H9 (cell line): ENCODE measurements at regions not wholly inside any gene's neighbourhood (a gene's known extent, or its start where the extent isn't known, plus 50 kb on each side); places are given as distances from the start of the nearest gene placed in this dataset.
"Not testable (repeated sequence)": the region's sequence is repeated elsewhere in the genome, so short reads cannot be mapped to it uniquely, and the experiment has no call there.

ENCODE experiments used
- DNase-seq: peaks from one replicate; pipeline ENCODE4 v3.0.0-alpha.2; 2017
- H2AFZ ChIP-seq: one replicate; pipeline ENCODE4 v1.6.1; 2013; ENCODE audit warnings: mild to moderate bottlenecking, low read length, control low read depth, moderate library complexity
- H2AK5ac ChIP-seq: 2 replicates; pipeline ENCODE4 v1.6.1; 2013; ENCODE audit warnings: low read length, control low read depth, mixed read lengths; ENCODE audit not compliant: insufficient read length
- H2BK120ac ChIP-seq: one replicate; pipeline ENCODE4 v1.6.1; 2013; ENCODE audit warnings: low read depth, mild to moderate bottlenecking, low read length, control low read depth, inconsistent platforms; ENCODE audit not compliant: poor library complexity, severe bottlenecking
- H2BK12ac ChIP-seq: 2 replicates; pipeline ENCODE4 v1.6.1; 2013; ENCODE audit warnings: low read length, control low read depth, mixed read lengths, low read depth; ENCODE audit not compliant: insufficient read length
- H2BK15ac ChIP-seq: 2 replicates; pipeline ENCODE4 v1.6.1; 2013; ENCODE audit warnings: low read depth, low read length, control low read depth
- H2BK20ac ChIP-seq: one replicate; pipeline ENCODE4 v1.6.1; 2013; ENCODE audit warnings: low read depth, mild to moderate bottlenecking, low read length, control low read depth, inconsistent platforms; ENCODE audit not compliant: poor library complexity, severe bottlenecking
- H2BK5ac ChIP-seq: 2 replicates; pipeline ENCODE4 v1.6.1; 2013; ENCODE audit warnings: low read length, control low read depth, mixed read lengths; ENCODE audit not compliant: insufficient read length
- H3K14ac ChIP-seq: 2 replicates; pipeline ENCODE4 v1.6.1; 2013; ENCODE audit warnings: low read length, control low read depth; ENCODE audit not compliant: insufficient read depth
- H3K18ac ChIP-seq: 2 replicates; pipeline ENCODE4 v1.6.1; 2013; ENCODE audit warnings: low read depth, mild to moderate bottlenecking, mixed read lengths, low read length, control low read depth; ENCODE audit not compliant: insufficient read length
- H3K23ac ChIP-seq: 2 replicates; pipeline ENCODE4 v1.6.1; 2013; ENCODE audit warnings: low read length, control low read depth, mixed read lengths, low read depth; ENCODE audit not compliant: insufficient read length
- H3K23me2 ChIP-seq: 2 replicates; pipeline ENCODE4 v1.6.1; 2013; ENCODE audit warnings: low read depth, mild to moderate bottlenecking, mixed read lengths, low read length, control low read depth; ENCODE audit not compliant: insufficient read length, poor library complexity, severe bottlenecking
- H3K27ac ChIP-seq: 2 replicates; pipeline ENCODE4 v1.5.1; 2013; ENCODE audit warnings: low read length, control low read depth, mixed read lengths, low read depth; ENCODE audit not compliant: insufficient read length
- H3K27me3 ChIP-seq: 2 replicates; pipeline ENCODE4 v1.6.1; 2013; ENCODE audit warnings: low read length, control low read depth, inconsistent platforms; ENCODE audit not compliant: insufficient read depth
- H3K4ac ChIP-seq: 2 replicates; pipeline ENCODE4 v1.6.1; 2013; ENCODE audit warnings: low read depth, mild to moderate bottlenecking, control low read depth, inconsistent platforms, low read length, moderate library complexity
- H3K4me1 ChIP-seq: 2 replicates; pipeline ENCODE4 v1.6.1; 2013; ENCODE audit warnings: low read length, control low read depth, inconsistent platforms; ENCODE audit not compliant: insufficient read depth
- H3K4me2 ChIP-seq: 2 replicates; pipeline ENCODE4 v1.6.1; 2013; ENCODE audit warnings: low read length, control low read depth, mixed read lengths; ENCODE audit not compliant: insufficient read length, insufficient read depth
- H3K56ac ChIP-seq: 2 replicates; pipeline ENCODE4 v1.6.1; 2013; ENCODE audit warnings: low read depth, mild to moderate bottlenecking, mixed read lengths, low read length, control low read depth; ENCODE audit not compliant: insufficient read length
- H3K79me1 ChIP-seq: 2 replicates; pipeline ENCODE4 v1.6.1; 2013; ENCODE audit warnings: low read depth, mild to moderate bottlenecking, moderate library complexity, low read length, control low read depth, inconsistent platforms; ENCODE audit not compliant: insufficient read depth, poor library complexity, severe bottlenecking
- H3K79me2 ChIP-seq: 2 replicates; pipeline ENCODE4 v1.6.1; 2013; ENCODE audit warnings: low read length, control low read depth, inconsistent platforms; ENCODE audit not compliant: insufficient read depth
- H3K9ac ChIP-seq: 2 replicates; pipeline ENCODE4 v1.6.1; 2013; ENCODE audit warnings: low read length, control low read depth, mixed read lengths; ENCODE audit not compliant: insufficient read length; ENCODE audit errors: extremely low read depth
- H3K9me3 ChIP-seq: one replicate; pipeline ENCODE4 v1.6.1; 2013; ENCODE audit warnings: low read depth, low read length, inconsistent platforms; ENCODE audit not compliant: control insufficient read depth
- H3T11ph ChIP-seq: one replicate; pipeline ENCODE4 v1.6.1; 2013; ENCODE audit warnings: mild to moderate bottlenecking, low read length, control low read depth, inconsistent platforms
- H4K20me1 ChIP-seq: one replicate; pipeline ENCODE4 v1.6.1; 2013; ENCODE audit not compliant: control insufficient read depth, insufficient read length, insufficient read depth
- H4K5ac ChIP-seq: 2 replicates; pipeline ENCODE4 v1.6.1; 2013; ENCODE audit warnings: low read depth, mild to moderate bottlenecking, mixed read lengths, low read length, control low read depth; ENCODE audit not compliant: insufficient read length
- H4K8ac ChIP-seq: replicated peaks from 2 replicates; pipeline ENCODE4 v1.6.1; 2013; ENCODE audit warnings: low read length, control low read depth, mixed read lengths, low read depth; ENCODE audit not compliant: insufficient read length
- H4K91ac ChIP-seq: 2 replicates; pipeline ENCODE4 v1.6.1; 2013; ENCODE audit warnings: low read depth, mild to moderate bottlenecking, moderate library complexity, mixed read lengths, low read length, control low read depth; ENCODE audit not compliant: insufficient read length
- H3K27ac Mint-ChIP-seq, 3 experiments: 2 replicates in 2 of 3; 3 replicates in 1 of 3; pipeline ENCODE4 v1.8.0; 2020 to 2021; ENCODE audit warnings: mixed read lengths in 3 of 3, mild to moderate bottlenecking in 1 of 3, moderate library complexity in 1 of 3
- H3K27me3 Mint-ChIP-seq: 2 replicates; pipeline ENCODE4 v1.8.0; 2021; ENCODE audit warnings: low read depth, mild to moderate bottlenecking, moderate library complexity, mixed read lengths
- H3K36me3 Mint-ChIP-seq, 3 experiments: 2 replicates in 2 of 3; 3 replicates in 1 of 3; pipeline ENCODE4 v1.8.0; 2020 to 2021; ENCODE audit warnings: low read depth in 3 of 3, mixed read lengths in 3 of 3; ENCODE audit not compliant: insufficient read depth in 1 of 3
- H3K4me1 Mint-ChIP-seq, 2 experiments: 2 replicates each; pipeline ENCODE4 v1.8.0; 2020; ENCODE audit warnings: mixed read lengths in 2 of 2
- H3K4me3 Mint-ChIP-seq, 2 experiments: 2 replicates in 1 of 2; 3 replicates in 1 of 2; pipeline ENCODE4 v1.8.0; 2020 to 2021; ENCODE audit warnings: mild to moderate bottlenecking in 2 of 2, mixed read lengths in 2 of 2, moderate library complexity in 1 of 2
- H3K9me3 Mint-ChIP-seq, 2 experiments: 2 replicates in 1 of 2; 3 replicates in 1 of 2; pipeline ENCODE4 v1.8.0; 2020; ENCODE audit warnings: mild to moderate bottlenecking in 2 of 2, mixed read lengths in 2 of 2, moderate library complexity in 1 of 2
- CTCF ChIP-seq: fragments of 200-600 bp; sonication (generic); conservative IDR thresholded peaks from 3 replicates; pipeline ENCODE4 v1.8.0; 2021; ENCODE audit warnings: antibody characterized with exemption, mild to moderate bottlenecking
- WGBS: extraction: QIAGEN DNeasy Blood & Tissue Kit; methylation state at CpG from one replicate; pipeline ENCODE4 v1.1.7; 2013; ENCODE audit warnings: missing lambda C conversion rate, low lambda C conversion rate, mixed read lengths; ENCODE audit not compliant: insufficient read length; ENCODE audit errors: extremely low coverage; 5-methylcytosine and 5-hydroxymethylcytosine counted together

GRCh38 chr7:148515728-148516695 is 74.6 kb upstream of the C7orf33 start:
- Histone ChIP-seq H3K79me1 (no peaks in the 10 kb centered on the region), H2BK15ac (no peak overlapping the region), H4K8ac (no peak overlapping the region), H3K4me1 (no peaks in the 10 kb centered on the region; the same call in 1 of the 2 replicates), H3K27ac (no peak overlapping the region), H4K5ac (no peak overlapping the region), H2BK20ac (no peak overlapping the region), H3T11ph (no peak overlapping the region), H3K4ac (no peak overlapping the region), H4K91ac (no peak overlapping the region), H2AK5ac (no peak overlapping the region), H3K27me3 (no peaks in the 10 kb centered on the region), H4K20me1 (no peaks in the 10 kb centered on the region), H3K9ac (no peak overlapping the region), H3K9me3 (no peaks in the 10 kb centered on the region), H3K18ac (no peak overlapping the region), H2BK120ac (no peak overlapping the region), H3K14ac (no peak overlapping the region), H2BK12ac (no peak overlapping the region), H3K79me2 (no peaks in the 10 kb centered on the region), H3K23me2 (no peaks in the 10 kb centered on the region), H3K23ac (no peak overlapping the region), H2BK5ac (no peak overlapping the region), H3K56ac (no peak overlapping the region), H3K4me2 (no peak overlapping the region), H2AFZ (no peak overlapping the region)
- no CpG with 5 or more reads among the region's 6 CpGs for WGBS
- peaks cover 0 to 7% (median 0%) of the 10 kb centered on the region in 3 experiments; a peak in 1 of 7 replicates for H3K36me3 Mint-ChIP-seq
- TF ChIP-seq CTCF, result no peak
- no peaks in the 10 kb centered on the region; the same call in 1 of the 2 replicates for H3K27me3 Mint-ChIP-seq
- peaks cover 8 to 17% of the 10 kb centered on the region in 2 experiments for H3K4me1 Mint-ChIP-seq
- H3K4me3 Mint-ChIP-seq, result no peak overlapping the region
- peaks cover 6 to 9% of the 10 kb centered on the region in 2 experiments; a peak in 2 of 5 replicates for H3K9me3 Mint-ChIP-seq
- H3K27ac Mint-ChIP-seq, result no peak overlapping the region
- no peak for DNase-seq

GRCh38 chr7:148519386-148519785 is 71.2 kb upstream of the C7orf33 start:
- H4K8ac ChIP-seq, H2BK20ac ChIP-seq, H3K27ac ChIP-seq, H3K9me3 Mint-ChIP-seq, H3K23me2 ChIP-seq, H2BK5ac ChIP-seq, H3K36me3 Mint-ChIP-seq, H3K18ac ChIP-seq, H3K79me2 ChIP-seq, H4K5ac ChIP-seq, H3T11ph ChIP-seq, H3K27ac Mint-ChIP-seq, DNase-seq, H2BK120ac ChIP-seq, H2AK5ac ChIP-seq, H3K23ac ChIP-seq, H2BK12ac ChIP-seq, H4K20me1 ChIP-seq, H3K14ac ChIP-seq, H2AFZ ChIP-seq, H3K4ac ChIP-seq, H3K56ac ChIP-seq, H4K91ac ChIP-seq, H3K79me1 ChIP-seq, H3K4me3 Mint-ChIP-seq, H3K9ac ChIP-seq, H3K9me3 ChIP-seq, H3K4me2 ChIP-seq, H3K27me3 ChIP-seq, H2BK15ac ChIP-seq, H3K27me3 Mint-ChIP-seq, H3K4me1 ChIP-seq: not testable (repeated sequence)
- peaks cover 9 to 14% of the 10 kb centered on the region in 2 experiments for H3K4me1 Mint-ChIP-seq
- WGBS, result no CpG with 5 or more reads among the region's 4 CpGs
